HepG2 (cell line): ENCODE measurements at regions not wholly inside any gene's neighbourhood (a gene's known extent, or its start where the extent isn't known, plus 50 kb on each side); places are given as distances from the start of the nearest gene placed in this dataset.

Source experiments
- ATAC-seq: fragments of 200-7000 bp; cut with Tn5 transposase; 3 replicates; pipeline ENCODE4 v1.9.1; 2020; ENCODE audit warnings: mild to moderate bottlenecking, moderate library complexity
- BruUV-seq: library from RNA; stranded (reverse); fragments of 400-500 nt; replicated peaks from 2 replicates; lab custom pipeline; 2021; lab: Mats Ljungman, UMichigan
- CTCF ChIA-PET: fragments of 300-600 bp; formaldehyde crosslinking; extraction: SDS; loops from one replicate; lab custom pipeline; 2021; ENCODE audit warnings: low total read pairs, inconsistent platforms, low intra/inter-chr PET ratio; lab: Yijun Ruan, JAX
- POLR2A ChIA-PET: fragments of 350-600 bp; sonication (Branson Sonifier 250); formaldehyde crosslinking; loops from one replicate; lab custom pipeline; 2020; ENCODE audit warnings: antibody characterized with exemption, inconsistent platforms; lab: Yijun Ruan, JAX
- DNase-seq: peaks from one replicate; pipeline ENCODE4 v3.0.0-alpha.2; 2015; ENCODE audit warnings: low spot score
- FAIRE-seq: peaks from 3 replicates; lab custom pipeline; 2011; peaks lifted over from hg19 to GRCh38; lab: Jason Lieb, UNC
- H2AFZ ChIP-seq: one replicate; pipeline ENCODE4 v1.6.1; 2011; ENCODE audit warnings: low read length, inconsistent platforms
- H3K27ac ChIP-seq: fragments of 300-600 bp; 3 replicates; pipeline ENCODE4 v1.8.0; 2011; ENCODE audit warnings: mixed run types, mild to moderate bottlenecking, mixed read lengths, low read length, inconsistent platforms; ENCODE audit not compliant: insufficient read depth; ENCODE audit errors: extremely low read length
- H3K27me3 ChIP-seq, 2 experiments: fragments of 200-600 bp in 1 of 2; 2 replicates in 1 of 2; 3 replicates in 1 of 2; pipeline versions ENCODE4 v1.6.0 to v1.8.0; 2011; ENCODE audit warnings: low read length in 2 of 2, mild to moderate bottlenecking in 2 of 2, moderate library complexity in 2 of 2, inconsistent platforms in 1 of 2; ENCODE audit not compliant: insufficient read depth in 2 of 2, control insufficient read depth in 1 of 2
- H3K36me3 ChIP-seq, 2 experiments: fragments of 200-600 bp in 1 of 2; replicated peaks in 1 of 2; 2 replicates in 1 of 2; 3 replicates in 1 of 2; pipeline versions ENCODE4 v1.5.1 to v1.8.0; 2011; ENCODE audit warnings: low read length in 2 of 2, inconsistent platforms in 1 of 2; ENCODE audit not compliant: insufficient read depth in 2 of 2, control insufficient read depth in 1 of 2
- H3K4me1 ChIP-seq: 2 replicates; pipeline ENCODE4 v1.5.1; 2012; ENCODE audit warnings: low read length, inconsistent platforms; ENCODE audit not compliant: insufficient read depth
- H3K4me2 ChIP-seq: 2 replicates; pipeline ENCODE4 v1.6.0; 2011; ENCODE audit warnings: low read depth, low read length, inconsistent platforms
- H3K4me3 ChIP-seq, 3 experiments: fragments of 200-600 bp in 1 of 3; sonication (generic), shearing (Covaris generic) in 1 of 3; replicated peaks in 1 of 3; 2 replicates each; pipeline ENCODE4 v1.5.1; 2011 to 2016; ENCODE audit warnings: low read length in 3 of 3, inconsistent platforms in 2 of 3, low read depth in 2 of 3, mild to moderate bottlenecking in 2 of 3, control low read depth in 1 of 3, mixed read lengths in 1 of 3; ENCODE audit not compliant: insufficient read depth in 1 of 3
- H3K79me2 ChIP-seq: one replicate; pipeline ENCODE4 v1.6.1; 2011; ENCODE audit warnings: low read length, inconsistent platforms; ENCODE audit not compliant: insufficient read depth
- H3K9ac ChIP-seq: 2 replicates; pipeline ENCODE4 v1.6.0; 2011; ENCODE audit warnings: mild to moderate bottlenecking, low read depth, low read length, inconsistent platforms; ENCODE audit not compliant: insufficient read depth
- H3K9me3 ChIP-seq: 2 replicates; pipeline ENCODE4 v1.5.1; 2012; ENCODE audit warnings: mild to moderate bottlenecking, low read length
- H4K20me1 ChIP-seq: 2 replicates; pipeline ENCODE4 v1.6.0; 2011; ENCODE audit warnings: inconsistent platforms, mild to moderate bottlenecking, low read length, moderate library complexity; ENCODE audit not compliant: insufficient read depth
- CTCF ChIP-seq: sonication (generic); formaldehyde crosslinking; IDR thresholded peaks from 2 replicates; pipeline ENCODE4 v1.5.0; 2020; ENCODE audit warnings: mild to moderate bottlenecking, missing genetic modification reagents, moderate library complexity
- EED ChIP-seq: sonication (generic); formaldehyde crosslinking; IDR thresholded peaks from 2 replicates; pipeline ENCODE4 v1.5.0; 2020; ENCODE audit warnings: mild to moderate bottlenecking, missing genetic modification reagents
- GATAD2A ChIP-seq: IDR thresholded peaks from 2 replicates; pipeline ENCODE4 v1.6.1; 2016
- KDM2A ChIP-seq: sonication (generic); formaldehyde crosslinking; IDR thresholded peaks from 2 replicates; pipeline ENCODE4 v1.4.0; 2020; ENCODE audit warnings: low read depth, missing genetic modification reagents, borderline replicate concordance
- RAD21 ChIP-seq: fragments of 450-650 bp; formaldehyde crosslinking; IDR thresholded peaks from 2 replicates; pipeline ENCODE4 v1.5.0; 2020; ENCODE audit warnings: mild to moderate bottlenecking
- SMC3 ChIP-seq: IDR thresholded peaks from 2 replicates; pipeline ENCODE4 v1.6.1; 2011; ENCODE audit warnings: low read length, improper control_type of control experiment
- SNAI1 ChIP-seq: sonication (generic); formaldehyde crosslinking; IDR thresholded peaks from 2 replicates; pipeline ENCODE4 v1.5.0; 2020; ENCODE audit warnings: mild to moderate bottlenecking, missing genetic modification reagents, borderline replicate concordance
- STAG1 ChIP-seq: sonication (generic); formaldehyde crosslinking; IDR thresholded peaks from 2 replicates; pipeline ENCODE4 v1.4.0; 2020; ENCODE audit warnings: missing genetic modification reagents
- TCF7 ChIP-seq: sonication (generic); IDR thresholded peaks from 2 replicates; pipeline ENCODE4 v1.6.1; 2016; ENCODE audit warnings: antibody characterized with exemption, low read depth
- ZBTB3 ChIP-seq: sonication (generic); formaldehyde crosslinking; IDR thresholded peaks from 2 replicates; pipeline ENCODE4 v1.4.0; 2020; ENCODE audit warnings: low read depth, mild to moderate bottlenecking, moderate library complexity, missing genetic modification reagents, borderline replicate concordance
- ZGPAT ChIP-seq: IDR thresholded peaks from 2 replicates; pipeline ENCODE4 v1.6.1; 2016; ENCODE audit warnings: mild to moderate bottlenecking
- ZNF263 ChIP-seq: sonication (generic); formaldehyde crosslinking; IDR thresholded peaks from 2 replicates; pipeline ENCODE4 v1.4.0; 2020; ENCODE audit warnings: missing genetic modification reagents
- WGBS: methylation state at CpG from one replicate; pipeline ENCODE4 v1.1.6; 2017; ENCODE audit warnings: low lambda C conversion rate; 5-methylcytosine and 5-hydroxymethylcytosine counted together
- in situ Hi-C: cut with HindIII; loops from 2 replicates; pipeline ENCODE4 v1.10.0; 2017; ENCODE audit warnings: low pct_unique_long_range_greater_than_20kb; ENCODE audit not compliant: extremely low pct_ligation_motif_present
- intact Hi-C: fragments of 100-400 bp; cut with micrococcal nuclease; formaldehyde crosslinking; loops from one replicate; pipeline ENCODE4 v1.10.0; 2022; ENCODE audit not compliant: unreplicated experiment

GRCh38 chr18:76687304-76687962 is 134.9 kb upstream of the ZNF236 start:
- FAIRE-seq (no peak), DNase-seq (no peak), ATAC-seq (no peak)
- Histone ChIP-seq H3K79me2 (no peaks in the 10 kb centered on the region), H3K4me1 (no peaks in the 10 kb centered on the region), H2AFZ (no peak overlapping the region), H3K9me3 (no peaks in the 10 kb centered on the region), H3K36me3 (no peaks in the 10 kb centered on the region), H3K4me3 (no peak overlapping the region), H3K4me2 (no peak overlapping the region), H3K27ac (no peak overlapping the region), H3K27me3 (peaks cover 0 to 60% of the 10 kb centered on the region in 2 experiments; a peak in 4 of 5 replicates), H4K20me1 (no peaks in the 10 kb centered on the region), H3K9ac (no peak overlapping the region)
- in situ Hi-C loops = loop anchor here (5.0 kb wide), 1 partner anchor 290 kb away; no protein-coding TSS in a partner anchor
- POLR2A ChIA-PET = no interaction called here
- intact Hi-C loops = loop anchor here (2.0 kb wide), 1 partner anchor 193 kb away; the partner anchor contains the start of gene ZNF516
- CTCF ChIA-PET = interaction anchor here (0.8 to 2.5 kb wide), 2 partner anchors 281 to 288 kb away, joined by 4 to 17 read pairs; no protein-coding TSS in a partner anchor
- no peak for TF ChIP-seq TCF7
- TF ChIP-seq SNAI1 = no peak
- WGBS = 36% methylated on average over 10 of the region's 10 CpGs
- no TSS peak for BruUV-seq

GRCh38 chr18:76686737-76687231 is 135.6 kb upstream of the ZNF236 start:
- Histone ChIP-seq H3K27me3 (peaks cover 0 to 59% of the 10 kb centered on the region in 2 experiments; a peak in 4 of 5 replicates), H2AFZ (no peak overlapping the region), H3K79me2 (no peaks in the 10 kb centered on the region), H3K36me3 (no peaks in the 10 kb centered on the region), H3K4me1 (no peaks in the 10 kb centered on the region), H3K4me3 (no peak overlapping the region), H3K27ac (no peak overlapping the region), H4K20me1 (no peaks in the 10 kb centered on the region), H3K9ac (no peak overlapping the region), H3K9me3 (no peaks in the 10 kb centered on the region), H3K4me2 (peak overlapping the region; percentile 32; the same call in 1 of the 2 replicates)
- peak; percentile 82 for FAIRE-seq
- in situ Hi-C loops (loop anchor here (5.0 kb wide), 1 partner anchor 289 kb away; no protein-coding TSS in a partner anchor), intact Hi-C loops (loop anchor here (1.0 to 2.0 kb wide), 2 partner anchors 192 to 287 kb away; partner anchors contain the start of gene ZNF516)
- TF ChIP-seq ZBTB3 (CRISPR knock-in tag) (no peak), GATAD2A (0 out of 2 replicates have a peak, but pooled peaks have one; percentile 12), ZNF263 (no peak), SMC3 (peak; percentile 76), KDM2A (CRISPR knock-in tag) (0 out of 2 replicates have a peak, but pooled peaks have one; percentile 27), RAD21 (CRISPR knock-in tag) (peak; percentile 43; the same call in 1 of the 2 replicates), CTCF (CRISPR knock-in tag) (peak; percentile 77), STAG1 (peak; percentile 75), ZGPAT (CRISPR knock-in tag) (0 out of 2 replicates have a peak, but pooled peaks have one; percentile 27), EED (CRISPR knock-in tag) (no peak)
- ChIA-PET POLR2A (no interaction called here), CTCF (interaction anchor here (0.8 to 2.5 kb wide), 2 partner anchors 281 to 288 kb away, joined by 4 to 17 read pairs; no protein-coding TSS in a partner anchor)
- BruUV-seq = no TSS peak
- ATAC-seq = peak; percentile 92
- peak; percentile 48 for DNase-seq
- WGBS = 2% methylated on average over 11 of the region's 11 CpGs
